ENCODE measurements at regions not wholly inside any gene's neighbourhood (a gene's known extent, or its start where the extent isn't known, plus 50 kb on each side); places are given as distances from the start of the nearest gene placed in this dataset.

- Histone ChIP-seq H4K20me1 (ENCODE audit: low read depth) (no peaks in the 10 kb centered on the region), H3K79me2 (ENCODE audit: low read depth) (no peaks in the 10 kb centered on the region), H3K36me3 (no peaks in the 10 kb centered on the region), H3K4me3 (no peak overlapping the region), H3K4me1 (peaks cover 12% of the 10 kb centered on the region), H3K9ac (no peak overlapping the region), H3K27me3 (no peaks in the 10 kb centered on the region), H3K27ac (no peak overlapping the region), H3F3A (ENCODE audit: low read depth) (no peaks in the 10 kb centered on the region), H2AFZ (replicated peaks) (peak overlapping the region; percentile 27), H3K9me3 (ENCODE audit: low read depth) (no peaks in the 10 kb centered on the region), H3K4me2 (peak overlapping the region; percentile 43)
- Mint-ChIP-seq H3K4me1 (peaks cover 6% of the 10 kb centered on the region), H3K27ac (no peak overlapping the region), H3K36me3 (no peaks in the 10 kb centered on the region), H3K4me3 (no peak overlapping the region), H3K27me3 (ENCODE audit: insufficient read depth, low read depth) (no peaks in the 10 kb centered on the region), H3K9me3 (no peaks in the 10 kb centered on the region)
- no peak for TF ChIP-seq EZH2phosphoT487 (IDR thresholded peaks at IDR 0.05)
- no peak for TF ChIP-seq CTCF (IDR thresholded peaks at IDR 0.05)
- peak; percentile 19 for DNase-seq (ENCODE audit: low spot score)
Measured at GRCh38 chr3:95172164-95172943, 1109.5 kb downstream of the NSUN3 start.

- Histone ChIP-seq H3K36me3 (no peaks in the 10 kb centered on the region), H3K4me1 (peaks cover 12% of the 10 kb centered on the region), H3F3A (ENCODE audit: low read depth) (no peaks in the 10 kb centered on the region), H2AFZ (replicated peaks) (no peak overlapping the region), H3K4me3 (no peak overlapping the region), H3K9ac (no peak overlapping the region), H3K79me2 (ENCODE audit: low read depth) (no peaks in the 10 kb centered on the region), H3K27me3 (no peaks in the 10 kb centered on the region), H3K9me3 (ENCODE audit: low read depth) (no peaks in the 10 kb centered on the region), H4K20me1 (ENCODE audit: low read depth) (no peaks in the 10 kb centered on the region), H3K4me2 (no peak overlapping the region), H3K27ac (no peak overlapping the region)
- H3K4me1 Mint-ChIP-seq: peaks cover 4% of the 10 kb centered on the region
- H3K4me3 Mint-ChIP-seq: no peak overlapping the region
- H3K27me3 Mint-ChIP-seq (ENCODE audit: insufficient read depth, low read depth): no peaks in the 10 kb centered on the region
- H3K27ac Mint-ChIP-seq: no peak overlapping the region
- no peaks in the 10 kb centered on the region for H3K36me3 Mint-ChIP-seq
- DNase-seq (ENCODE audit: low spot score): no peak
- no peaks in the 10 kb centered on the region for H3K9me3 Mint-ChIP-seq
- TF ChIP-seq CTCF (IDR thresholded peaks at IDR 0.05): no peak
Measured at GRCh38 chr3:95177096-95177495, 1114.2 kb downstream of the NSUN3 start.

GRCh38 chr3:95184038-95184437, 1121.2 kb downstream of the NSUN3 start:
- no peak overlapping the region for H3K4me3 Mint-ChIP-seq
- H3K9ac ChIP-seq: no peak overlapping the region
- H3K27ac ChIP-seq: no peak overlapping the region
- no peaks in the 10 kb centered on the region for H3K9me3 Mint-ChIP-seq
- no peaks in the 10 kb centered on the region for H3K36me3 ChIP-seq
- no peak for DNase-seq (ENCODE audit: low spot score)
- no peaks in the 10 kb centered on the region for H3K36me3 Mint-ChIP-seq
- H3K9me3 ChIP-seq (ENCODE audit: low read depth): no peaks in the 10 kb centered on the region
- no peak overlapping the region for H3K4me3 ChIP-seq
- H4K20me1 ChIP-seq (ENCODE audit: low read depth): no peaks in the 10 kb centered on the region
- H3F3A ChIP-seq (ENCODE audit: low read depth): no peaks in the 10 kb centered on the region
- H3K27ac Mint-ChIP-seq: no peak overlapping the region
- H3K4me2 ChIP-seq: no peak overlapping the region
- H2AFZ ChIP-seq (replicated peaks): no peak overlapping the region
- peaks cover 2% of the 10 kb centered on the region for H3K27me3 Mint-ChIP-seq (ENCODE audit: insufficient read depth, low read depth)
- H3K79me2 ChIP-seq (ENCODE audit: low read depth): no peaks in the 10 kb centered on the region
- TF ChIP-seq EZH2 (IDR thresholded peaks at IDR 0.05) (no peak), CTCF (IDR thresholded peaks at IDR 0.05) (no peak), EZH2phosphoT487 (IDR thresholded peaks at IDR 0.05) (no peak)
- H3K4me1 Mint-ChIP-seq: no peaks in the 10 kb centered on the region
- no peaks in the 10 kb centered on the region for H3K27me3 ChIP-seq
- no peaks in the 10 kb centered on the region for H3K4me1 ChIP-seq

Data from neural progenitor cell (in vitro differentiated cells).